ENCODE measurements at regions not wholly inside any gene's neighbourhood (a gene's known extent, or its start where the extent isn't known, plus 50 kb on each side); places are given as distances from the start of the nearest gene placed in this dataset.
"Not testable (repeated sequence)": the region's sequence is repeated elsewhere in the genome, so short reads cannot be mapped to it uniquely, and the experiment has no call there.

DNA sequence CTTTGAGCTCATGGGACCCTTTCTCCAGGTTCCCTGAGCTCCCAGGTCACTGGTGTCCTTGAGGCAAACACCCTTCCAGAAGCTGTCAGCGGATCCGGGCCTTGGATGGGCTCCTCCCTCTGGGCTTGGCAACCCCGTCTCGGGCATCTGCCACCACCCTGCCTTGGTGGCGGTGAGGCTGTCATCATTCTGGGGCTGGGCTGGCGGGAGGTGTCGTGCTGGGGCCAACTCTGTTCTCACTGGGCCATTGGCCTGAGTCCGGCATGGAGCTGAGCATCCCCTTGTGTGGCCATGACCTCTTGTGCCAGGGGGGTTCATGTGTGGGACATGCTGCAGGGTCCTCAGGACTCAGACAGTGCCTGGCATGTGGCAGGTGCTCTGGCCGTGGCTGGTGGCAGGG lies 197.6 kb downstream of the LAT start:
- no peak for DNase-seq (ENCODE audit: low read depth)

DNA sequence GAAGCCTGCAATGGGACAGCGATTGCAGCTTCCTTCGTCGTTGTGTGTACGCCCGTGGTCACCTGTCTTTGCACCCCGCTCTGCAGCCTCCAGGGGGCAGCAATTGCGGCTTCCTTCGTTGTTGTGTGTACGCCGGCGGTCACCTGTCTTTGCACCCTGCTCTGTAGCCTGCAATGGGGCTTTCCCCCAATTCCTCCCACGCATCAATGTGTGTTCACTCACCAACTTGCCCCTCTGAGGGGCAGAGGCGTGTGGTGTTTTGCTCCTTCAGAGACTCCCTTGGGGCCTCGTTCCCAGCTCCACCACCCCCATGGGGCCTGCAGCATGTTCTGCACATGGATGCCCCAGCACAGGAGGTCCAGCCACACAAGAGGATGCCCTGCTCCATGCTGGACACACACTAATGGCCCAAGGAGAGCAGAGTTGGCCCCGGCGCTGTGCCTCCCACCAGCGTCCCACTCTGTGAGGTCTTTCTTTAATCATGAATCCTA lies 197.1 kb downstream of the LAT start:
- DNase-seq (ENCODE audit: low read depth): not testable (repeated sequence)

DNA sequence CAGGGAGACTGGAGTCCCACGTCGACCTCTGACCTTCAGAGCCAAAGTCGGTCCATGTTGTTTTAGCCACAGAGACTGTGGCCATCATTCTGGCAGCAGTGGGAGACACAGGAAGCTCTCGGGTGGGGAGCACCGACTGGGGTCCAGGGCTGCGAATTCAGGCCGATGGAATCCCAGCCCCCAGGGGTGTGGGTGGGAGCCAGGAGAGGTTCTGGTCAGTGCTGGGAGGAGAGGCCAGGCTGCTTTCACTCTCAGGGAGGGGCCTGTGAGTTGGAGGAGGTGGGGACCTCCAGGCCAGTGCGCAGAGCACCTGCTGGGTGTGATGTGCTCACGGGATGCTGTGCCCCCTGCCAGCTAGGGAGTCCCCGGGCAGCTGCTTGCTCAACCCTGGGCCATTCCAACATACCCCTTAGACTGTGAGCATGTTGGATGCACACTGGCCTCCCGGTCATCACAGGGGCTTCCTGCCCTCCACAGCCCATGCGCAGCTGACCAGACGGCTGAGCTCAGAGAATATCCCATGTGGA lies 196.5 kb downstream of the LAT start:
- not testable (repeated sequence) for DNase-seq (ENCODE audit: low read depth)

DNA sequence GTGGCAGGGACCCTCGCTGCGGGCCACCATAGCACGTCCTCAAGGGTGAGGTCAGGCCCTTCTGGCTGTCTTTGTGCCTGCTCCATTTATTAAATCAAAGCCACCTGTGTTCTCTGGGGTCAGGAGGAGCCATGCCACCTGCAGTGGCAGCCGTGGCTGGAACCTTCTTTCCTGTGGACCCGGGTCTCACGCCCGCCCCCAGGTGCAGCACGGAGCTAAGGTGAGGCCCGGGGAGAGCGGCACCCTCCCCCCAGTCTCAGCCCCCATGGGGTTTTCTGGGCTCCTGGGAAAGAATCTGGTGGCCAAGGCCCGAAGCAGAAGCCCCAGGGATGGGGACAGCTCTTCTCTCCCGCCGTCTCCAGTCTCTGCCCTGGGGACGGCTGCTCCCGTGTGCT lies 195.4 kb downstream of the LAT start:
- not testable (repeated sequence) for DNase-seq (ENCODE audit: low read depth)

DNA sequence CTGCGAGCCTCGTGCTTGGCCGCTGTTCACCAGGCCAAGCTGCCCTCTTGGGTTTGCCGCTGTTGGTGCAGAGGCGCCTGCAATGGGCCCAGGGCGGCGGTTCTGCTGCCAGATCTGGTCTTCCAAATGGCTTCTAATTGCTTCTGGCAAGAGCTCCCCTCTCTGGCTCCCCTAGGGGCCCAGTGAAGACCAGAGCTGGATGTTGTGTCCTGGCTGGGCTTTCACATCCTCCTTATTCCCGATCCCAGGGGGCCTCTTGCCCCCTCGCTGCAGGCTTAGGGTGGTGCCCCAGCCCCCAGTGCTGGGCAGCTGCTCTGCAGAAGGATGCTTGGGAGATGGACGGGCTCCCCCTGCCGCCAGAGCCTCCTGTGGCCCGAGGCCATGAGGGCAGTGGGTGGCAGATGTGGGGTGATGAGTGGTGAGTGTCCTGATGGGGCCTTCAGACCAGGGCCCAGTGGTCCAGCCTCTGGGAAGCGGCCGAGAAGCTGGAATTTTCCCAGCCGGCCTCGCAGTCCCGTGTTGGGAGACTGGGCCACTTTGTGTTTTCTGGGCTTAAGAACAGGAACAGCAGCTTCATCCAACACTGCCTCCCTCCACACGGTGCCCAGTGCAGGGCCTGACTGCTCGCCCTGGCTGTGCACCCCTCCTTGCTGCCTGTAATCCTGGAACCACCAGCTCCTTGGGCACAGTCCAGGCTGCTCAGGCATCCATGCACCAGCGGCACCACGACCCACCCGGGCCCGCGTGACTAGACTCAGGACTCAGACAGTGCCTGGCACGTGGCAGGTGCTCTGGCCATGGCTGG lies 194.8 kb downstream of the LAT start:
- DNase-seq (ENCODE audit: low read depth): not testable (repeated sequence)

DNA sequence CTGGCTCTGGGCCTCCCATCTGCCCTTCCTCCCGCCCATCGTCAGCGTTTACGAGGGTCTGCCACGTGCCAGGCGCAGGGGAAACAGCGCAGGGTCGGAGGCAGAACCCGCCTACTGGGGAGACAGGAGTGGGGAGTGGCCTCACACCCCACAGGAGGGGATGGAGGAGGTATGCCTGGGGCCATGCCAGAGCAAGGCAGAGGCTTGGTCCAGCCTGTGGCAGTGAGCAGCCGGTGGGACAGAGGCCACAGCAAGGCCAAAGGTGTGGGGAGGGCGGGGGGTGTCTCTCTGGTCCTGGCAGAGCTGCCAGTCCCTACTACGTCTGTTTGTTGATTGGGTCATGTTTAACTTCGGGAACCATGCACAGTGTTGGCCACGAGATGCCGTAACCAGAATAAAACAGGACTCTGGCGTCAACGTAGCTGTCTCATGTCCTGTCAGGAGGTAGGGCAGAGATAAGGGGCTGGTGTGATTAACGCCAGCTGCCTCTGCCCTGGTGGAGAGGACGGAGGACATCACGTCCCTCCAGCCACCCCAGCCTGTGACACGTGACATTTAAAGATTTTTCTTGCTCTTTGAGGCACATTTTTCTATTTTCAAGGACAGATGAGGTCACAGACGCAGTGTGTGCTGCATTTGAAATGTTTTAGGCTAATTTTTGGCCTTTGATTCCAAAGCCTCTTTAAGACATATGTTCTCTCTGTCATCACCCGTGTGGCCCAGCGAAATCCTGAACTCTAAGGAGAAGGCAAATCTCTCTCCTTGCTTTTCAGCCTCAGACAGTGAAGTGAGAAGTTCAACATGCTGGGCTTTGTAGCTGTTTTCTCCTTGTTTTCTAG lies 193.3 kb downstream of the LAT start:
- DNase-seq (ENCODE audit: low read depth): not testable (repeated sequence)

DNA sequence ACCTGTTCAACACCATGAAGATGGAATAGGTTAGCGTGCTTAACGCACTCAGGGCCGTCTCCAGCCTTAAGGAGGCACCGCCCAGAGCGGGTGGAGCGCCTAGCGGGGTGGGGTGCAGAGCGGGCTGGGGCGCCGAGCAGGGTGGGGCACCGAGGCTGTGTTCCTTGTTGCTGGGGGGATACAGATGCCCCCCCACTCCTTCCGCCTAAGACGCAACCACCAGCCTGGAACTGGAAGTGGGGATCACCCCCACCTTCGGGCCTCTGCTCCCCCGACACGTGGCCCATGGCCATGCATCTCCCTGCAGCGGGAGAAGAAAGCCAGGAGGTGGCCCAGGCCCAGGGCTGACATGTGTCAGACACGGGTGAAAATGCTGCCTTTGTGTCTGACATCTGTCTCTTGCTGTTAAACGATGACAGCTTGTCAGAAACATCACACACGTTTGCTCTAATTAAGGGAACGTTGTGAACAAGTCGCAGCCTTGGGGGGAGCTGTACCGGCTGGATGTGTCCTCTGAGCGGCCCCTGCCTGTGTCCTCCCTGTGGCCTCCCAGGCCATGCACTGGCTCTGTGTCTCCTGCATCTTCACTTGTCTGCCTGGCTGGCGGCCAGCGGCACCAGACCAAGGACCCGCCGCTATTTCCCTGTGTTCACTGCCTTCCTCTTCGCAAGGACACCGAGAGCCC lies 192.5 kb downstream of the LAT start:
- not testable (repeated sequence) for DNase-seq (ENCODE audit: low read depth)

DNA sequence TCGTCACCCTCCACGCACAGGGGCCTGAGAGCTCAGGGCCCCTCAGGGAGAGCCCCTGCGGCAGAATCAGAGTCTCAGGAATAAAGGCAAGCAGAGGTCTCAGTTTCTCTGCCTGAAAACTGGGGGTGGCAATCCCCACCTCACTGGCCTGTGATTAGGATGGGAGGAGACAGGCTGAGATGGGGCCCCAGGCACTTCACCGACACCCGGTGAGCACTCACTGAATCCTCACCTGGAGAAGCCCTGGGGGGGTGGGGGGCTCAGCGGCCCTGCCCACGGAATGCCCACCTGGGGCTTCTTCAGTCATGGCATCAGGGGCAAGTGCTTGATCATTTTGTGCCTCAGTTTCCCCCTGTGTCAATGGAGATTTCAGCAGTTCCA lies 192.0 kb downstream of the LAT start:
- not testable (repeated sequence) for DNase-seq (ENCODE audit: low read depth)

DNA sequence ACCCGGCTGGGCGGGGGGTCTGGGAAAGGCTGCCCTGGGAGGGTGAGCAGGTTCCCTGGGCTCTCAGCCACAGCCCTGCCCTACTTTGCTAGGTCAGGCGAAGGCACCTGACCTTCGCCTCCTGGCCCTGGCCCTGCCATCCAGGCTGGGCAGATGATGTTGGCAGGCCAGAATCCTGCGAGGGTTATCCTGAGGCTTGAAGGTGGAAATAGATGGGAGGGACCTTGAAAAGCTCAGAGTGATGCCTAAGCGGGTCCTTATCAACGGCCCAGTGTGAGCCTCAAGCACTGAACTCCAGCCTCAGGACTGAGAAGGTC lies 191.3 kb downstream of the LAT start:
- not testable (repeated sequence) for DNase-seq (ENCODE audit: low read depth)

DNA sequence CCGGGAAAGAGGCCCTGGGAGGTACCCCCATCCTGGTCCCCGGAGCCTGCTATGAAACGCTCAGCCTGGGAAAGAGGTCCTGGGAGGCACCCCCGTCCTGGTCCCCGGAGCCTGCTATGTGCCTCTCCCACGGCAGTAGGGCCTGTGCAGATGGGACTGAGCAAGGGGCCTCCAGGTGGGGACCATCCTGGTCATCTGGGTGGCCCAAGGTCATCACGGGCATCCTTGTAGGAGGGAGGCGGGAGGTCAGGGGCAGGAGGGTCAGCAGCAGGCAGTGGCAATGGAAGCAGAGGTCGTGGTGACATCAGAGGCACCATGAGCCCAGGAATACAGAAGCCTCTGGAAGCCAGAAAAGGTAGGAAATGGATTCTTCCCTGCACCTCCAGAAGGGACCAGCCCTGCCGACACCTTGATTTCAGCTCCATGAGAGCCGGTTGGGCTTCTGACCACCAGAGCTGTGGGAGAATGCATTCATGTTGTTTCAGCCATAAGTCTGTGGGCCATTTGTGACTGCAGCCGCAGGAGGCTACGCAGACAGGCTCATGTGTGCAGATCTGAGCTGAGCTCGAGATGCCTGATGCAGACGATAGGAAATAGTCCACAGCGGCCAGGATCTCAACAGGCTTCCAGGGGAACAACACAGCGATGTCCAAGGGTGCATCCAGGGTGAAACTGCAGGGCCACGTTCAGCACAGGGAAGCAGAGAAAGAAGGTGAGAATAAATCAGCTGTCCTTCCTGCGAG lies 190.7 kb downstream of the LAT start:
- not testable (repeated sequence) for DNase-seq (ENCODE audit: low read depth)

DNA sequence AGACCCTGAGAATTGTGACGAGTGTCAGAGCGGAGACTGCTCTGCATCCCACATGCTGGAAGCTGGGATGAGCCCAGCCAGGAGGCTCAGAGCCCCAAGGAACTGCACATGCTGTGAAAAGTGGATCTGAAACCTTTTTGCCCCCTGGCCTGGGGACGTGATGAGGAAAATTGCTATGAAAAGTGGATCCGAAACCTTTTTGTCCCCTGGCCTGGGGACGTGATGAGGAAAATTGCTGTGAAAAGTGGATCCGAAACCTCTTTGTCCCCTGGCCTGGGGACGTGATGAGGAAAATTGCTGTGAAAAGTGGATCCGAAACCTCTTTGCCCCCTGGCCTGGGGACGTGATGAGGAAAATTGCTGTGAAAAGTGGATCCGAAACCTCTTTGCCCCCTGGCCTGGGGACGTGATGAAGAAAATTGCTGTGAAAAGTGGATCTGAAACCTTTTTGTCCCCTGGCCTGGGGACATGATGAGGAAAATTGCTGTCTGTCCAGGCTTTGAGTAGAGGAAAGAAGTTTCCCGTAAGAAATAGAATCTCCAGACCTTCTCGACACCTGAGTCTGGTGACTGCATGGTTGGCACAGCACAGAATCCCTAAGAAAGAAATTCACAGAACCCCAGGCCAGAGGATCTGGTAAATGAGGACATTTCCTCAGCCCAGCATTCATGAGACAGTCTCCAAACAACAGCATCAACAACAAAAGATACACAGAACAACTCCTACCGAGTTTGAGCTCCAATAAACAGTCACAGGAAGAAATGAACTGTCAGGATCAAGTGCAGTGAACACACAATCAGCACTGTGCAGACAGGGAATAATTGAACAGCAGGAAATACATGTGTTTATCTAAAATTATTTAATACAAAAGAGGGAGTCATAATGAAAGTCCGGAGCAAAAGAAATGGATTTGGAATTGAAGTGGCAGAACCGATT lies 188.8 kb downstream of the LAT start:
- not testable (repeated sequence) for DNase-seq (ENCODE audit: low read depth)

DNA sequence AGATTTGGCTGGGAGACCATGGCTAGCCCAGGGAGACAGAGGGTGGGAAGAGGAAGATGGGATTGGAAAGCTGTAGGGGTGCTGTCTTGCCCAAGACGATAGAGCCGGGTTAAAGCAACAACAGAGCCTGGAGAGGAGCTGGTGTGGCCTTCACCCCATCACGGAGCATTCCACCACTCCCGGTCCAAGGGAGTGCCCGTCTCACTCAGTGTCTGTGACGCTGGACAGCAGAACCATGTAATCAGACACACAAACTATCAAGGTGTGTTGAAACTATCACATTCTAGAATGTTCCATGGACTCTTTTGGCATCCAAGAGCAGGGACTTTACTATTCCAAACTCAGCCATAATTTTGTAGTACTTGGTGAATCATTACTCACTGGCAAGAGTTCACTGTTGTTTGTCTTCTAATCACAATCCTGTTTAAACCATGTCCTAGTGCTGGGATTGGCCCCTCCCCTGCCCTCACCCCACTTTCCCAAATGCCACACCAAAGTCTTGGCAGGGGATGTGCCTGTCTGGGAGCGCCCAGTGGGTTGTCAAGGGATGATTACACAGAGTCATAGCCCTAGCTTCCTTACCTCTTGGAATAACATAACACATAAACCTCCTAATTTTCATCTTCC lies 187.4 kb downstream of the LAT start:
- not testable (repeated sequence) for DNase-seq (ENCODE audit: low read depth)

DNA sequence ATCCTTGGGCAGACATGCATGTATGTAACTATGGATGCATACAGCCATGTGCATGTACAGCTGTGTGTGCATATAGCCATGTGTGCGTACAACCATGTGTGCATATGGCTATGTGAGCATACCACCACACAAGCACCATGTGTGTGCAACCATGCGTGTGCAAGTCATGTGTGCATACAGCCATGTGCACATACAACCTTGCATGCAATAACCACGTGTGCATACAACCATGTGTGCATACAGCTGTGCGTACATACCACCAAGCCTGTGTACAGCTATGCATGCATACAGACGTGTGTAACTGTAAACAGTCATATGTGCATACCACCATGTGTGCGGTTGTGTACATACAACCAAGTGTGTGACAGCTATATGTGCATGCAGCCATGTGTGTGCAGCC lies 186.4 kb downstream of the LAT start:
- not testable (repeated sequence) for DNase-seq (ENCODE audit: low read depth)

DNA sequence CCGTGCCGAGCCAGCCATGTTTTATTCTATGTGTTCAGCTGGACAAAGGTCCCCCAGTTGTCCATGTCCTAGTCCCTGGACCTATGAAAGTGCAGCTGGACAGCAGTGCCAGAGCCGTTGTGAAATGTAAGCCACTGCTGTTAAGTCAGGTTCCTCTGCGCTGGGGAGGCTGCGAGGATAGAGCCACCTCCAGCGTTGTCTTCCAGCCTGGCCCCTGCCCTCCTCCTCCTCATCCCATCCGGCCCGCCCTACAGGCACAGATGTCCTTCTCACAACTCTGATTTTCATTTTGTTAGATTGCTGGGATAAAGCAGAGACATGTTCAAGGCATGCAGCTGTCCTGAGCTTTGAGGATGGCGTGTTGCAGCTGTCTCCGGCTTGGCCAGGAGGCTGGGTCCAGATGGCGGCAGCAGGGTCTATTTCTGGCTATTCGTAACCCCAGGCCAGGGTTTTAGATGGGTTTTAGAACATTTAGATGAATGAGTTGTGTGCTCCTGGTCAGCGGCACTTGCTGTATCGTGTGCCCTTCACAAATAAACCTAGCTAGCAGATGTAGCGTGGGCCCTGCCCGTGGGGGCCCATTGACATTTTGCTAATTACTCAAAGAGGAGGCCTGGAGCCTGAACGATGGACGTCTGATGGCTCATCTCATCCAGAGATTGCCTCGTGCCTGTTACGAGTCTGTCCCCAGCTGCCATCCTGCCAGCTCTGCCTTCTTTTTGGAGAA lies 185.7 kb downstream of the LAT start:
- DNase-seq (ENCODE audit: low read depth): not testable (repeated sequence)

DNA sequence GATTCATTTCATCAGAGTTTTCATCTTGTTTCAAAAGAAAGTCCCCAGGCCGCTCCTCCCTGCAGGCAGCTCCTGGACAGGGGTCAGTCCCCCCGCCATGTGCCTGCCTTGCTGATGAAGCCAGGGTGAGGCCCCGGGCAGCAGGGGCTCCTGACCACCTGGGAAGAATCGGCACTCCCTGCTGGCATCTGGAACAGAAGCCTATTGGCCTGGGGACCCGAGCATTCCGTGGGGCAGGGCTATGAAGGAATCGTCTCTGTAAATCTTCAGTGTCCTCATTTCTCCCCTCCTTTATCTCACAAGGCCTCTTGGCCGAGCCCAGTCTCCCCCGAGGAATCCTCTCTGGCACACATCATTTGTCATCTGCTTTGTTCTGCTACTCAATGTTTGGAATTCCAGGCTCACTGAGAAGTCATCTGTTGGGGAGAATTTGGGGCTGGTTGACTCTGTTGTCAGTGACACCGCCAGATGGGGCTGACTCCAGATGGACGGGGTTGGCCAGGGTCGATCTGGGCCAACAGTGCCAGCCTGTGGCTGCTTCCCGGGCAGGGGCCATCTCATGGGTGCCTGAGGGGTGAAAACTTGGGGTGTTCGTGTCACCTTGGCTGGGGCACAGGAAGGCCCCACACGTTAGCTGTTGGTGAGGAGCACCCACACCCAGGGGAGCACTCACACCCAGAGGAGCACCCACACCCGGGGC lies 184.6 kb downstream of the LAT start:
- DNase-seq (ENCODE audit: low read depth): not testable (repeated sequence)

DNA sequence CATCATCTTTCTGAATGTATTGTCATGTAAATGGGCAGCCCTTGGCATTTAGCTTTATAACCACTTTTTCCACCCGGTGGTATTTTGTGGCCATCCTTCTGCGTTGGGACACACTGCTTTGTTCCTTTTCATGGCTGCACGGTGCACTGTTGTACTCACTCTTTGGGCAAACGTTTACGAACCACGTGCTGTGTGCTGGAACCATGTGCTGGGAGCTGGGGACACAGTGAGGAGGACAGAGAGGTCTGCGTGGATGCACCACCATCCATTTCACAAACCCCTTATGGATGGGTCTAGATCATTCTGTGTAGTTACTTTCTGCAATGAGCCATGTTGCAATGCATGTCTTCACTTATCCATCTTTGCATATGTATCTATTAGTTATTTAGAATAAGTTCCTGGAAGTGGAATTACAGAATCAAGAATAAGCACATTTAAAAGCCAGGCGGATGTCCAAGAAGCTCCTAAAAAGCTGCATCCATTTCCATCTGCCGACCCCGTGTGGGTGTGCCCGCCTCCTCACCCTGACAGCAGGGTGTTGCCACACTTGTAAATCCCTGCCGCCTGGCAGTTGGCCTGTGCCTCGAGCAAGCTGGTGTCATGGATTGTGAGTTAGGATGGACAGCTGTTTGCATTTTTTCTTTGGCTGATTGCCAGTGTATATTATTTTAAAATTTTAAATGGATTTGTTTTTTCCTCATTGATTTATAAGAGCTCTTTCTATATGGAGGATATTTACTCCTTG lies 183.8 kb downstream of the LAT start:
- not testable (repeated sequence) for DNase-seq (ENCODE audit: low read depth)

DNA sequence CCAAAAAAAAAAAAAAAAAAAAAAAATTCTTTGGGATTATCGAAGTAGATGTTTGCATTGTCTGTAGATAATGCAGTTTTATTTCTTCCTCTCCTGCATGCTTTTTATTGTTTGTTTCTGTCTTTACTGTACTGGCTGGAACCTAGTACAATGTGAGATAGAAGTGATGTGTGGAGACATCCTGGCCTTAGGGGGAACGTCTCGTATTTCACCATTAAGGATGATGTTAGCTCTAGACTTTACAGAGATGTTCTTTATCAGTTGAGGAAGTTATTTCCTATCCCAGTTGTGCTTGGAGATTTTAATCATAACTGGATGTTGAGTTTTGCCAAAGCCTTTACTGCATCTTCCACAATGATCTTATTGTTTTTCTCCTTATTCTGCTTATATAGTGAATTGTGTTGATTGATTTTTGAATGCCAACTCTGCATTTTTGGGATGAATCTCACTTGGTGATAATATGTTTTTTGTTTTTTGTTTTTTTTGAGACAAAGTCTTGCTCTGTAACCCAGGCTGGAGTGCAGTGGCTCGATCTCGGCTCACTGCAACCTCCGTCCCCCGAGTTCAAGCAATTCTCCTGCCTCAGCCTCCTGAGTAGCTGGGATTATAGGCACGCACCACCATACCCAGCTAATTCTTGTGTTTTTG lies 179.7 kb downstream of the LAT start:
- DNase-seq (ENCODE audit: low read depth): not testable (repeated sequence)
